HG03039 (cell line): ENCODE measurements at regions not wholly inside any gene's neighbourhood (a gene's known extent, or its start where the extent isn't known, plus 50 kb on each side); places are given as distances from the start of the nearest gene placed in this dataset.
A peak's percentile ranks its signal among the peaks of the same experiment; 100 is the strongest.
"Not testable (repeated sequence)": the region's sequence is repeated elsewhere in the genome, so short reads cannot be mapped to it uniquely, and the experiment has no call there.

Experiments used
- ATAC-seq: cut with Tn5 transposase; IDR thresholded peaks from one replicate; pipeline ENCODE4 v1.9.1; 2021; ENCODE audit warnings: mild to moderate bottlenecking, moderate library complexity; ENCODE audit not compliant: unreplicated experiment

- ATAC-seq, result no peak
Observed at GRCh38 chr7:17044396-17044795, 162.6 kb upstream of the AGR3 start.

- no peak for ATAC-seq
Observed at GRCh38 chr7:17044861-17045260, 163.1 kb upstream of the AGR3 start.

GRCh38 chr7:17046259-17046658 lies 164.5 kb upstream of the AGR3 start:
- no peak for ATAC-seq

- no peak for ATAC-seq
Observed at GRCh38 chr7:17046666-17047065, 164.9 kb upstream of the AGR3 start.

- ATAC-seq, result not testable (repeated sequence)
Observed at GRCh38 chr7:17053164-17053563, 171.4 kb upstream of the AGR3 start.

GRCh38 chr7:17054206-17054605 lies 172.4 kb upstream of the AGR3 start:
- no peak for ATAC-seq

- no peak for ATAC-seq
Observed at GRCh38 chr7:17054836-17055235, 173.1 kb upstream of the AGR3 start.

- no peak for ATAC-seq
Observed at GRCh38 chr7:17055596-17055995, 173.8 kb upstream of the AGR3 start.

GRCh38 chr7:17056491-17057142 lies 174.8 kb upstream of the AGR3 start:
- no peak for ATAC-seq

- no peak for ATAC-seq
Observed at GRCh38 chr7:17057143-17057509, 175.3 kb upstream of the AGR3 start.

- ATAC-seq, result no peak
Observed at GRCh38 chr7:17058568-17058967, 176.8 kb upstream of the AGR3 start.

GRCh38 chr7:17060051-17060450 lies 178.3 kb upstream of the AGR3 start:
- no peak for ATAC-seq

GRCh38 chr7:17061443-17061842 lies 179.7 kb upstream of the AGR3 start:
- no peak for ATAC-seq

- no peak for ATAC-seq
Observed at GRCh38 chr7:17062151-17063044, 180.6 kb upstream of the AGR3 start.

GRCh38 chr7:17063045-17063383 lies 181.2 kb upstream of the AGR3 start:
- no peak for ATAC-seq

- ATAC-seq, result no peak
Observed at GRCh38 chr7:17067691-17068090, 185.9 kb upstream of the AGR3 start.

- ATAC-seq, result peak; percentile 38
Observed at GRCh38 chr7:17069146-17069545, 187.4 kb upstream of the AGR3 start.

GRCh38 chr7:17070231-17070708 lies 188.5 kb upstream of the AGR3 start:
- ATAC-seq, result no peak

GRCh38 chr7:17071866-17072265 lies 190.1 kb upstream of the AGR3 start:
- ATAC-seq, result peak; percentile 79

- ATAC-seq, result no peak
Observed at GRCh38 chr7:17075601-17076255, 193.9 kb upstream of the AGR3 start.

GRCh38 chr7:17078298-17078697 lies 196.5 kb upstream of the AGR3 start:
- ATAC-seq, result no peak
